ENCODE measurements at regions not wholly inside any gene's neighbourhood (a gene's known extent, or its start where the extent isn't known, plus 50 kb on each side); places are given as distances from the start of the nearest gene placed in this dataset.

GRCh38 chr10:8400151-8400550, 345.7 kb downstream of the GATA3 start:
- Histone ChIP-seq H3K27me3 (ENCODE audit: insufficient read depth, poor library complexity, severe bottlenecking) (no peaks in the 10 kb centered on the region), H3K4me3 (replicated peaks; ENCODE audit: insufficient read depth, low read length) (no peak overlapping the region), H3K27ac (replicated peaks) (no peak overlapping the region)
- DNase-seq (ENCODE audit: low read depth in 1 of 2, low spot score in 1 of 2) = no peak
- no peak for TF ChIP-seq POLR2AphosphoS5 (IDR thresholded peaks at IDR 0.05; ENCODE audit: low read depth)
- no peak for TF ChIP-seq CTCF (IDR thresholded peaks at IDR 0.05; ENCODE audit: insufficient read depth, low read length)
- no peak for TF ChIP-seq GABPA (IDR thresholded peaks at IDR 0.05; ENCODE audit: low read depth)
- TF ChIP-seq SPI1 (IDR thresholded peaks at IDR 0.05; ENCODE audit: borderline replicate concordance, low read depth) = no peak
- TF ChIP-seq REST (IDR thresholded peaks at IDR 0.05; ENCODE audit: insufficient replicate concordance, low read depth) = no peak

GRCh38 chr10:8400892-8401291, 346.4 kb downstream of the GATA3 start:
- Histone ChIP-seq H3K27me3 (ENCODE audit: insufficient read depth, poor library complexity, severe bottlenecking) (no peaks in the 10 kb centered on the region), H3K27ac (replicated peaks) (no peak overlapping the region), H3K4me3 (replicated peaks; ENCODE audit: insufficient read depth, low read length) (no peak overlapping the region)
- no peak for TF ChIP-seq POLR2AphosphoS5 (IDR thresholded peaks at IDR 0.05; ENCODE audit: low read depth)
- TF ChIP-seq CTCF (IDR thresholded peaks at IDR 0.05; ENCODE audit: insufficient read depth, low read length) = no peak
- no peak for TF ChIP-seq GABPA (IDR thresholded peaks at IDR 0.05; ENCODE audit: low read depth)
- no peak for TF ChIP-seq REST (IDR thresholded peaks at IDR 0.05; ENCODE audit: insufficient replicate concordance, low read depth)
- TF ChIP-seq SPI1 (IDR thresholded peaks at IDR 0.05; ENCODE audit: borderline replicate concordance, low read depth) = no peak
- DNase-seq (ENCODE audit: low read depth in 1 of 2, low spot score in 1 of 2) = no peak

GRCh38 chr10:8401531-8401930, 347.0 kb downstream of the GATA3 start:
- TF ChIP-seq CTCF (IDR thresholded peaks at IDR 0.05; ENCODE audit: insufficient read depth, low read length) = no peak
- TF ChIP-seq POLR2AphosphoS5 (IDR thresholded peaks at IDR 0.05; ENCODE audit: low read depth) = no peak
- TF ChIP-seq GABPA (IDR thresholded peaks at IDR 0.05; ENCODE audit: low read depth) = no peak
- no peak for TF ChIP-seq SPI1 (IDR thresholded peaks at IDR 0.05; ENCODE audit: borderline replicate concordance, low read depth)
- TF ChIP-seq REST (IDR thresholded peaks at IDR 0.05; ENCODE audit: insufficient replicate concordance, low read depth) = no peak
- no peaks in the 10 kb centered on the region for H3K27me3 ChIP-seq (ENCODE audit: insufficient read depth, poor library complexity, severe bottlenecking)
- H3K27ac ChIP-seq (replicated peaks) = no peak overlapping the region
- DNase-seq (ENCODE audit: low read depth in 1 of 2, low spot score in 1 of 2) = no peak
- no peak overlapping the region for H3K4me3 ChIP-seq (replicated peaks; ENCODE audit: insufficient read depth, low read length)

All from HL-60 (cell line).